HPDE6-E6E7 (cell line): ENCODE measurements at regions not wholly inside any gene's neighbourhood (a gene's known extent, or its start where the extent isn't known, plus 50 kb on each side); places are given as distances from the start of the nearest gene placed in this dataset.

Experiments
- DNase-seq: peaks from one replicate; pipeline ENCODE4 v3.0.0; 2011; ENCODE audit warnings: missing footprints; ENCODE audit errors: extremely low spot score

- DNase-seq = no peak
These were observed 50.0 kb downstream of the NCOR2 start for GRCh38 chr12:124517260-124518050.

- DNase-seq = no peak
These were observed 50.6 kb downstream of the NCOR2 start for GRCh38 chr12:124516850-124517249.

- DNase-seq = no peak
These were observed 51.4 kb downstream of the NCOR2 start for GRCh38 chr12:124515981-124516380.

- DNase-seq = no peak
These were observed 52.1 kb downstream of the NCOR2 start for GRCh38 chr12:124514996-124515932.

- no peak for DNase-seq
These were observed 53.0 kb downstream of the NCOR2 start for GRCh38 chr12:124514145-124514995.

GRCh38 chr12:124513297-124513867, 54.0 kb downstream of the NCOR2 start:
- no peak for DNase-seq

GRCh38 chr12:124512667-124513296, 54.6 kb downstream of the NCOR2 start:
- no peak for DNase-seq

- DNase-seq = no peak
These were observed 56.0 kb downstream of the NCOR2 start for GRCh38 chr12:124511259-124511985.

- no peak for DNase-seq
These were observed 57.0 kb downstream of the NCOR2 start for GRCh38 chr12:124510301-124510970.

- DNase-seq = peak; percentile 78
These were observed 57.6 kb downstream of the NCOR2 start for GRCh38 chr12:124509676-124510300.

GRCh38 chr12:124509300-124509675, 58.1 kb downstream of the NCOR2 start:
- DNase-seq = no peak

- no peak for DNase-seq
These were observed 58.9 kb downstream of the NCOR2 start for GRCh38 chr12:124508381-124509079.

GRCh38 chr12:124507188-124508109, 60.0 kb downstream of the NCOR2 start:
- DNase-seq = no peak

- no peak for DNase-seq
These were observed 60.6 kb downstream of the NCOR2 start for GRCh38 chr12:124506832-124507153.

GRCh38 chr12:124506145-124506831, 61.1 kb downstream of the NCOR2 start:
- no peak for DNase-seq

- no peak for DNase-seq
These were observed 62.2 kb downstream of the NCOR2 start for GRCh38 chr12:124505001-124505818.
